NT2/D1 (cell line): ENCODE measurements at regions not wholly inside any gene's neighbourhood (a gene's known extent, or its start where the extent isn't known, plus 50 kb on each side); places are given as distances from the start of the nearest gene placed in this dataset.

ENCODE experiments used
- DNase-seq: peaks from one replicate; pipeline ENCODE4 v3.0.0-alpha.2; 2011; ENCODE audit warnings: low read depth, low spot score
- H3K27me3 ChIP-seq: 2 replicates; pipeline ENCODE4 v1.6.0; 2011; ENCODE audit warnings: mild to moderate bottlenecking; ENCODE audit not compliant: insufficient read length, insufficient read depth
- H3K36me3 ChIP-seq: 2 replicates; pipeline ENCODE4 v1.6.1; 2011; ENCODE audit warnings: mild to moderate bottlenecking, low read length, mixed read lengths; ENCODE audit not compliant: insufficient read depth, insufficient read length
- H3K4me1 ChIP-seq: 2 replicates; pipeline ENCODE4 v1.5.1; 2011; ENCODE audit not compliant: insufficient read depth, insufficient read length
- H3K4me3 ChIP-seq: 2 replicates; pipeline ENCODE4 v1.5.1; 2011; ENCODE audit warnings: low read depth; ENCODE audit not compliant: insufficient read length
- H3K9ac ChIP-seq: 2 replicates; pipeline ENCODE4 v1.6.0; 2011; ENCODE audit warnings: low read depth; ENCODE audit not compliant: insufficient read length
- H3K9me3 ChIP-seq: 2 replicates; pipeline ENCODE4 v1.5.1; 2011; ENCODE audit warnings: mild to moderate bottlenecking, low read length; ENCODE audit not compliant: insufficient read depth
- SUZ12 ChIP-seq: IDR thresholded peaks from 2 replicates; pipeline ENCODE4 v1.6.1; 2011; ENCODE audit not compliant: insufficient read length, insufficient read depth; ENCODE audit errors: extremely low read depth
- YY1 ChIP-seq: IDR thresholded peaks from 2 replicates; pipeline ENCODE4 v1.6.1; 2011; ENCODE audit not compliant: insufficient read length, insufficient read depth
- ZNF274 ChIP-seq: IDR thresholded peaks from 2 replicates; pipeline ENCODE4 v1.6.1; 2011; ENCODE audit warnings: mild to moderate bottlenecking, low read depth, low read length

GRCh38 chr7:9621927-9622326 lies 1188.5 kb downstream of the NXPH1 start:
- DNase-seq: no peak
- H3K9ac ChIP-seq: no peak overlapping the region
- H3K9me3 ChIP-seq: no peaks in the 10 kb centered on the region
- no peaks in the 10 kb centered on the region for H3K27me3 ChIP-seq
- H3K4me3 ChIP-seq: no peak overlapping the region
- TF ChIP-seq SUZ12 (no peak), ZNF274 (no peak), YY1 (no peak)
- H3K4me1 ChIP-seq: no peaks in the 10 kb centered on the region
- no peaks in the 10 kb centered on the region for H3K36me3 ChIP-seq

DNA sequence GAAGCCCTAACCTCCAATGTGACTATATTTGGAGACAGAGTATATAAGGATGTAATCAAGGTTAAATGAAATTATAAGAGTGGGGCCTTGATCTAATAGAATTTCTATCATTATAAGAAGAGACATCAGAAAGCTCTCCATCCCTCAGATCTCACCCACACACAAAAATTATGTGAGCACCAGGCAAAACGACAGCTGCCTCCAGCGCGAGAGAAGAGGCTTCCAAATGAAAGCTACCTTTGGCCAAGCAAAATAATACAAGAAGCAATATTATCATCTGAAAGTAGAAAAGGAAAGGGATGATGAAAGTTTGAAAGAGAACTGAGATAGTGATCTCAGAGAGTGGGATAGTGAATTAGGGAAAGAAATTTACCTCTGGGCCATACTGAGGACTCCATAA lies 1192.5 kb downstream of the NXPH1 start:
- no peak for DNase-seq
- H3K9ac ChIP-seq: no peak overlapping the region
- no peak for TF ChIP-seq ZNF274
- TF ChIP-seq SUZ12: no peak
- no peak for TF ChIP-seq YY1
- H3K9me3 ChIP-seq: peaks cover 4% of the 10 kb centered on the region; the same call in 1 of the 2 replicates
- H3K36me3 ChIP-seq: no peaks in the 10 kb centered on the region
- no peak overlapping the region for H3K4me3 ChIP-seq
- no peaks in the 10 kb centered on the region for H3K27me3 ChIP-seq
- H3K4me1 ChIP-seq: no peaks in the 10 kb centered on the region

DNA sequence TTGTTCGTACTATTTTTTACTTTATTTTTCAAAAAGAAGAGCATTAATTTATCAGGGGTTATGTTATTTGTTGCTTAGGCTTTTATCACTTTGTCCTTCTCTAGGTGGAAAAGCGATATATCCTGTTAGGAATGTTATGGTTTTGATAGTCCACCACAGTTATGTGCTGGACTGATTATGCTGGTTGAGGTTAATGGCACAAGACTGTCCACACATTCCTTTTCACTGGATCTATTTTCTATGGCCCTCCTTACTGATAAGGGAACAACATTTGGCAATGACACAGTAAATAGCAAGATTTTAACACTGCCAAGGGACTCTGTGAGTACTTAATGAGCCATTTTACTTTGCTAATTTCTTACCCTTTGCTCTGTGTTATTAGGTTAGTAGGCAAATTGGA lies 1212.3 kb downstream of the NXPH1 start:
- no peak overlapping the region for H3K9ac ChIP-seq
- no peak overlapping the region for H3K4me3 ChIP-seq
- DNase-seq: no peak
- H3K36me3 ChIP-seq: no peaks in the 10 kb centered on the region
- no peaks in the 10 kb centered on the region for H3K27me3 ChIP-seq
- H3K4me1 ChIP-seq: no peaks in the 10 kb centered on the region
- H3K9me3 ChIP-seq: no peaks in the 10 kb centered on the region
- no peak for TF ChIP-seq ZNF274
- TF ChIP-seq SUZ12: no peak
- no peak for TF ChIP-seq YY1

DNA sequence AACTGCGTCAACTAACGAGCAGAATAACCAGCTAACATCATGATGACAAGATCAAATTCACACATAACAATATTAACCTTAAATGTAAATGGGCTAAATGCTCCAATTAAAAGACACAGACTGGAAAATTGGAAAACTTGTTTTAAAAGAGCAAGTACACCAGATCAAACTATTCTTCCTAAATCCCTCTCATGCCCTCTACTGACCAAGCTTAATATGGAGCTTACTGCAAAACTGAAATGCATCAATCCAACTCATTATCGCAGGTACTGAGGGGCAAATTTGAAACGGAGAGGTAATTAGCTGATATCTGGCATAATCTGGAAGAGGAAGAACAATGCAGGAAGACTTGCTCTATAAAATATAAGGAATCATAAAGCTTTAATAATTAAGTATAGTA lies 1223.8 kb downstream of the NXPH1 start:
- DNase-seq: no peak
- Histone ChIP-seq H3K9me3 (no peaks in the 10 kb centered on the region), H3K27me3 (no peaks in the 10 kb centered on the region)

DNA sequence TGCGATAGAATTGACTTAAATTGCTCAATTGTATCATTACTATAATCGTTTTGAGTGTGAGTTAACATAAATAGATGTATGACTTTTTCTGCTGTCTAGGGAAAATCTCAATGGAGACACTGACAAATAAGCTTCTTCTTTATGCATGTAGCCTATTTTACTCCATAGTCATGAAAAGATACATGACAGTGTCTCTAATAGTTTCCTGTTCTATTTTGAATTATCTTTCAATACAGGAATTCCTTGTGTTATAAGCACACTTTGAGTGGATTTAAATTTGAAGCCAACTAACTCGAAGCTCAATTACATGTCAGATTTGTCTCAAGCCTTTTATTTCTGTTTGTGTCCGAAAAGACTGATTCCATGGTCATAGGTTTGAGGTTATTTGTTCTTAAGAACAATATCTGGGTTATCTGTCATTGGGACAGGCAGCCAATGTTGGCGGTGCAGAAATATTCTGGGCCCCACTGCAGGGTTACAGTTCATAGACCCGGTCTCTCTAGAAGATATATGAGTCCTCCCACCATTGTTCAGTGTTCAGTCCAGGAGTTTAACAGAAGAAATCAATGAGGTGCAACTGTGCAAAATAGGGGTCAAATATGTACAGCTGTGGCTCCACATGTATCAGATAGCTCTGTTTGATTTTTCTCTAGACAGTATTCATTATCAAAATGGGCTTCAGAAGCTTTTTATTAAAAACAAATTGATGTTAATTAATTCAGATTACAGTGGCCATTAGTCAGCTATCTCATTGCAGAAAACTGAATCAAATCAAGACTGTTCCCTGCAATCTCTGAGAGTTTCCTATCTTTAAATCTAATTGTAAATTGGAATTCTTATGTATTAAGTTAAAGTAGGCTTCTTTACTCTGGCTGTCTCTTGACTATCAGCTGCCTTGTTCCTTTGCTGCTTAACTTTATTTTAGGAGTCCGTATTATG lies 1238.8 kb downstream of the NXPH1 start:
- Histone ChIP-seq H3K36me3 (no peaks in the 10 kb centered on the region), H3K4me3 (no peak overlapping the region), H3K4me1 (no peaks in the 10 kb centered on the region), H3K9me3 (no peaks in the 10 kb centered on the region), H3K9ac (no peak overlapping the region), H3K27me3 (no peaks in the 10 kb centered on the region)
- no peak for TF ChIP-seq ZNF274
- no peak for DNase-seq

More for the DNA sequence above, 1223.8 kb downstream of the NXPH1 start:
- TF ChIP-seq YY1 (no peak), ZNF274 (no peak), SUZ12 (no peak)
- no peaks in the 10 kb centered on the region for H3K4me1 ChIP-seq
- no peak overlapping the region for H3K4me3 ChIP-seq
- H3K9ac ChIP-seq: no peak overlapping the region
- H3K36me3 ChIP-seq: no peaks in the 10 kb centered on the region

GRCh38 chr7:9680713-9681112 lies 1247.3 kb downstream of the NXPH1 start:
- no peaks in the 10 kb centered on the region for H3K36me3 ChIP-seq
- no peak overlapping the region for H3K9ac ChIP-seq
- H3K9me3 ChIP-seq: no peaks in the 10 kb centered on the region; the same call in 1 of the 2 replicates
- H3K4me3 ChIP-seq: no peak overlapping the region
- TF ChIP-seq YY1: no peak
- no peak for TF ChIP-seq ZNF274
- no peak for TF ChIP-seq SUZ12
- H3K27me3 ChIP-seq: no peaks in the 10 kb centered on the region
- DNase-seq: no peak
- no peaks in the 10 kb centered on the region for H3K4me1 ChIP-seq

GRCh38 chr7:9681284-9681683 lies 1247.9 kb downstream of the NXPH1 start:
- H3K9me3 ChIP-seq: no peaks in the 10 kb centered on the region; the same call in 1 of the 2 replicates
- H3K27me3 ChIP-seq: no peaks in the 10 kb centered on the region
- no peaks in the 10 kb centered on the region for H3K36me3 ChIP-seq
- DNase-seq: no peak
- H3K4me1 ChIP-seq: no peaks in the 10 kb centered on the region
- no peak overlapping the region for H3K9ac ChIP-seq
- TF ChIP-seq YY1: no peak
- no peak for TF ChIP-seq ZNF274
- no peak for TF ChIP-seq SUZ12
- H3K4me3 ChIP-seq: no peak overlapping the region
